Stimulated activated CD8-positive, alpha-beta memory T cell treated with anti-CD3 and anti-CD28 coated beads, Interleukin-15, amount 100 ng/mL, for 4 hours (primary cell): ENCODE measurements at regions not wholly inside any gene's neighbourhood (a gene's known extent, or its start where the extent isn't known, plus 50 kb on each side); places are given as distances from the start of the nearest gene placed in this dataset.
"Not testable (repeated sequence)": the region's sequence is repeated elsewhere in the genome, so short reads cannot be mapped to it uniquely, and the experiment has no call there.

Source experiments
- DNase-seq, 2 donors: peaks; one replicate each; pipeline ENCODE4 v3.0.0-alpha.2; 2020; ENCODE audit warnings: low read depth in 2 of 2

GRCh38 chr10:123221418-123221817, 67.2 kb downstream of the BUB3 start:
- DNase-seq = no peak

- no peak for DNase-seq
Observed at GRCh38 chr10:123222832-123223231, 68.6 kb downstream of the BUB3 start.

GRCh38 chr10:123227706-123228105, 73.5 kb downstream of the BUB3 start:
- DNase-seq = no peak

GRCh38 chr10:123229927-123230630, 75.9 kb downstream of the BUB3 start:
- DNase-seq = no peak

GRCh38 chr10:123232879-123233278, 78.7 kb downstream of the BUB3 start:
- DNase-seq = not testable (repeated sequence)

GRCh38 chr10:123235014-123235413, 80.8 kb downstream of the BUB3 start:
- DNase-seq = not testable (repeated sequence)

GRCh38 chr10:123236126-123236525, 81.9 kb downstream of the BUB3 start:
- DNase-seq = no peak

- DNase-seq = no peak
Observed at GRCh38 chr10:123240250-123240649, 86.0 kb downstream of the BUB3 start.

GRCh38 chr10:123240776-123241175, 86.6 kb downstream of the BUB3 start:
- DNase-seq = no peak

GRCh38 chr10:123241391-123242141, 87.4 kb downstream of the BUB3 start:
- no peak for DNase-seq

GRCh38 chr10:123244747-123245146, 90.5 kb downstream of the BUB3 start:
- no peak for DNase-seq

GRCh38 chr10:123245264-123245663, 91.1 kb downstream of the BUB3 start:
- no peak for DNase-seq

GRCh38 chr10:123249894-123250293, 95.7 kb downstream of the BUB3 start:
- DNase-seq = no peak

- no peak for DNase-seq
Observed at GRCh38 chr10:123250640-123251039, 96.4 kb downstream of the BUB3 start.

- no peak for DNase-seq
Observed at GRCh38 chr10:123252779-123253178, 98.6 kb downstream of the BUB3 start.

GRCh38 chr10:123254343-123254742, 100.1 kb downstream of the BUB3 start:
- DNase-seq = not testable (repeated sequence)

- no peak for DNase-seq
Observed at GRCh38 chr10:123257904-123258456, 103.8 kb downstream of the BUB3 start.

- no peak for DNase-seq
Observed at GRCh38 chr10:123259081-123259480, 104.9 kb downstream of the BUB3 start.

GRCh38 chr10:123259791-123260190, 105.6 kb downstream of the BUB3 start:
- DNase-seq = no peak

GRCh38 chr10:123262456-123262855, 108.3 kb downstream of the BUB3 start:
- DNase-seq = no peak

GRCh38 chr10:123266971-123267370, 112.8 kb downstream of the BUB3 start:
- DNase-seq = no peak

- no peak for DNase-seq
Observed at GRCh38 chr10:123269017-123269552, 114.9 kb downstream of the BUB3 start.

GRCh38 chr10:123269675-123270074, 115.5 kb downstream of the BUB3 start:
- no peak for DNase-seq
